ENCODE measurements at regions not wholly inside any gene's neighbourhood (a gene's known extent, or its start where the extent isn't known, plus 50 kb on each side); places are given as distances from the start of the nearest gene placed in this dataset.
"Not testable (repeated sequence)": the region's sequence is repeated elsewhere in the genome, so short reads cannot be mapped to it uniquely, and the experiment has no call there.

GRCh38 chr10:55929291-55929690 lies 431.8 kb downstream of the ZWINT start:
- DNase-seq (ENCODE audit: low read depth), result no peak

GRCh38 chr10:55899472-55900147 lies 461.4 kb downstream of the ZWINT start:
- DNase-seq (ENCODE audit: low read depth), result not testable (repeated sequence)

GRCh38 chr10:55897490-55897921 lies 463.6 kb downstream of the ZWINT start:
- no peak for DNase-seq (ENCODE audit: low read depth)

- DNase-seq (ENCODE audit: low read depth), result no peak
Measured at GRCh38 chr10:55892276-55892675, 468.8 kb downstream of the ZWINT start.

GRCh38 chr10:55881588-55881987 lies 479.5 kb downstream of the ZWINT start:
- no peak for DNase-seq (ENCODE audit: low read depth)

GRCh38 chr10:55873485-55873884 lies 487.6 kb downstream of the ZWINT start:
- DNase-seq (ENCODE audit: low read depth), result no peak

- no peak for DNase-seq (ENCODE audit: low read depth)
Measured at GRCh38 chr10:55870186-55870585, 490.9 kb downstream of the ZWINT start.

- no peak for DNase-seq (ENCODE audit: low read depth)
Measured at GRCh38 chr10:55867848-55868247, 493.2 kb downstream of the ZWINT start.

- no peak for DNase-seq (ENCODE audit: low read depth)
Measured at GRCh38 chr10:55858730-55859129, 502.3 kb downstream of the ZWINT start.

GRCh38 chr10:55852900-55853299 lies 508.2 kb downstream of the ZWINT start:
- no peak for DNase-seq (ENCODE audit: low read depth)

GRCh38 chr10:55837273-55837672 lies 523.8 kb downstream of the ZWINT start:
- DNase-seq (ENCODE audit: low read depth), result no peak

GRCh38 chr10:55822096-55822495 lies 539.0 kb downstream of the ZWINT start:
- no peak for DNase-seq (ENCODE audit: low read depth)

- no peak for DNase-seq (ENCODE audit: low read depth)
Measured at GRCh38 chr10:55820478-55820877, 540.6 kb downstream of the ZWINT start.

GRCh38 chr10:55820071-55820470 lies 541.0 kb downstream of the ZWINT start:
- DNase-seq (ENCODE audit: low read depth), result no peak

- no peak for DNase-seq (ENCODE audit: low read depth)
Measured at GRCh38 chr10:55813451-55814170, 547.4 kb downstream of the ZWINT start.

- DNase-seq (ENCODE audit: low read depth), result no peak
Measured at GRCh38 chr10:55803055-55803454, 558.0 kb downstream of the ZWINT start.

- no peak for DNase-seq (ENCODE audit: low read depth)
Measured at GRCh38 chr10:55801353-55801661, 559.8 kb downstream of the ZWINT start.

GRCh38 chr10:55800602-55801352 lies 560.3 kb downstream of the ZWINT start:
- DNase-seq (ENCODE audit: low read depth), result no peak

- no peak for DNase-seq (ENCODE audit: low read depth)
Measured at GRCh38 chr10:55793024-55793423, 568.0 kb downstream of the ZWINT start.

- DNase-seq (ENCODE audit: low read depth), result not testable (repeated sequence)
Measured at GRCh38 chr10:55790276-55790675, 570.8 kb downstream of the ZWINT start.

- DNase-seq (ENCODE audit: low read depth), result no peak
Measured at GRCh38 chr10:55786461-55787050, 574.5 kb downstream of the ZWINT start.

- DNase-seq (ENCODE audit: low read depth), result no peak
Measured at GRCh38 chr10:55782181-55782580, 578.9 kb downstream of the ZWINT start.

Data from myocyte (in vitro differentiated cells).